Hepatocyte (in vitro differentiated cells): ENCODE measurements at regions not wholly inside any gene's neighbourhood (a gene's known extent, or its start where the extent isn't known, plus 50 kb on each side); places are given as distances from the start of the nearest gene placed in this dataset.

Experiments
- EZH2 ChIP-seq: fragments of 200-600 bp; sonication (generic); IDR thresholded peaks from 2 replicates; pipeline ENCODE4 v1.6.1; 2016; ENCODE audit warnings: antibody characterized with exemption, mild to moderate bottlenecking, borderline replicate concordance
- EZH2phosphoT487 ChIP-seq: fragments of 200-600 bp; sonication (generic); IDR thresholded peaks from one replicate; pipeline ENCODE4 v1.6.1; 2018; ENCODE audit warnings: antibody characterized with exemption, mild to moderate bottlenecking, low read depth, moderate library complexity; ENCODE audit not compliant: unreplicated experiment, severe bottlenecking
- TF ChIP-seq, protein P1 (sequence below): fragments of 200-600 bp; sonication (generic); IDR thresholded peaks from 2 replicates; pipeline ENCODE4 v1.5.1; 2016; ENCODE audit warnings: antibody characterized with exemption, mild to moderate bottlenecking; ENCODE audit not compliant: poor library complexity

DNA sequence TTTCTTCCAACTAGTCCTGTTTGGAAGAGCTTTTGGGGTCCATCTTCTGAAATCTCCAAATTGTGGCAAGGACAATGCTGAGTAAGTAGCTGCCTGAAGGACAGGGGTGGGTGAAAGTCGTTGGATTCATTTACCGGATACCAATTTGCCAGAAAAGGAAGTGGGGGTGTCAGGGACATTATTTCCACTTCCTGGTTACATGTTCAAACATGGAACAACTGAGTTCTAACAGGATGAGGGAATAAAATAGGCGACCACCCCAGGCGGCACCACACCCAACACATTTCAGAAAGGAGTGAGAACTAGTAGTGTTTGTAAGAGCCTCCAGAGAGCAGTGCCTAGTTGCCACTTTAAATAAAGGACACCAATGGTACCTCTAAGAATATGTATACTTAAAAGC, 158.6 kb upstream of the SERTAD2 start:
- TF ChIP-seq, protein P1, sequence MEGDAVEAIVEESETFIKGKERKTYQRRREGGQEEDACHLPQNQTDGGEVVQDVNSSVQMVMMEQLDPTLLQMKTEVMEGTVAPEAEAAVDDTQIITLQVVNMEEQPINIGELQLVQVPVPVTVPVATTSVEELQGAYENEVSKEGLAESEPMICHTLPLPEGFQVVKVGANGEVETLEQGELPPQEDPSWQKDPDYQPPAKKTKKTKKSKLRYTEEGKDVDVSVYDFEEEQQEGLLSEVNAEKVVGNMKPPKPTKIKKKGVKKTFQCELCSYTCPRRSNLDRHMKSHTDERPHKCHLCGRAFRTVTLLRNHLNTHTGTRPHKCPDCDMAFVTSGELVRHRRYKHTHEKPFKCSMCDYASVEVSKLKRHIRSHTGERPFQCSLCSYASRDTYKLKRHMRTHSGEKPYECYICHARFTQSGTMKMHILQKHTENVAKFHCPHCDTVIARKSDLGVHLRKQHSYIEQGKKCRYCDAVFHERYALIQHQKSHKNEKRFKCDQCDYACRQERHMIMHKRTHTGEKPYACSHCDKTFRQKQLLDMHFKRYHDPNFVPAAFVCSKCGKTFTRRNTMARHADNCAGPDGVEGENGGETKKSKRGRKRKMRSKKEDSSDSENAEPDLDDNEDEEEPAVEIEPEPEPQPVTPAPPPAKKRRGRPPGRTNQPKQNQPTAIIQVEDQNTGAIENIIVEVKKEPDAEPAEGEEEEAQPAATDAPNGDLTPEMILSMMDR, result no peak
- TF ChIP-seq EZH2phosphoT487 (no peak), EZH2 (no peak)
